ENCODE measurements at regions not wholly inside any gene's neighbourhood (a gene's known extent, or its start where the extent isn't known, plus 50 kb on each side); places are given as distances from the start of the nearest gene placed in this dataset.

- TF ChIP-seq CTCF (IDR thresholded peaks at IDR 0.05), result no peak
- TF ChIP-seq POLR2A (IDR thresholded peaks at IDR 0.05), result no peak
These were observed 50.0 kb upstream of the SCG2 start for GRCh38 chr2:223652122-223652521.

Data from heart left ventricle (tissue), 13 donors.